GM12865 (cell line): ENCODE measurements at regions not wholly inside any gene's neighbourhood (a gene's known extent, or its start where the extent isn't known, plus 50 kb on each side); places are given as distances from the start of the nearest gene placed in this dataset.

ENCODE experiments used
- DNase-seq: peaks from one replicate; pipeline ENCODE4 v3.0.0; 2010; ENCODE audit warnings: low read depth
- H3K4me3 ChIP-seq: 2 replicates; pipeline ENCODE4 v1.5.1; 2011; ENCODE audit warnings: mild to moderate bottlenecking, low read depth, low read length, control low read depth
- CTCF ChIP-seq: IDR thresholded peaks from 2 replicates; pipeline ENCODE4 v1.5.1; 2011; ENCODE audit warnings: low read length, control low read depth, low read depth, inconsistent platforms; ENCODE audit not compliant: insufficient read depth; ENCODE audit errors: missing control alignments

- peak; percentile 65 for DNase-seq
- TF ChIP-seq CTCF, result no peak
- no peak overlapping the region for H3K4me3 ChIP-seq
Observed at GRCh38 chr12:31205054-31205453, 120.9 kb downstream of the SINHCAF start.

GRCh38 chr12:31206038-31206670 lies 119.8 kb downstream of the SINHCAF start:
- DNase-seq, result no peak
- no peak overlapping the region for H3K4me3 ChIP-seq
- no peak for TF ChIP-seq CTCF

- DNase-seq, result no peak
- no peak for TF ChIP-seq CTCF
- H3K4me3 ChIP-seq, result no peak overlapping the region
Observed at GRCh38 chr12:31207799-31208465, 118.0 kb downstream of the SINHCAF start.

- DNase-seq, result no peak
- no peak overlapping the region for H3K4me3 ChIP-seq
- TF ChIP-seq CTCF, result no peak
Observed at GRCh38 chr12:31210104-31210503, 115.8 kb downstream of the SINHCAF start.

- TF ChIP-seq CTCF, result no peak
- DNase-seq, result no peak
- no peak overlapping the region for H3K4me3 ChIP-seq
Observed at GRCh38 chr12:31210541-31210940, 115.4 kb downstream of the SINHCAF start.

- no peak for TF ChIP-seq CTCF
- no peak for DNase-seq
- no peak overlapping the region for H3K4me3 ChIP-seq
Observed at GRCh38 chr12:31214626-31215517, 111.1 kb downstream of the SINHCAF start.
